Spleen (tissue), 7 donors: ENCODE measurements at regions not wholly inside any gene's neighbourhood (a gene's known extent, or its start where the extent isn't known, plus 50 kb on each side); places are given as distances from the start of the nearest gene placed in this dataset.

Source experiments
- CTCF ChIP-seq, 11 experiments: fragments of 200-600 bp in 7 of 11; fragments of 450-650 bp in 4 of 11; sonication (generic) in 4 of 11; IDR thresholded peaks in 8 of 11; conservative IDR thresholded peaks in 3 of 11; 1 replicate in 7 of 11; 2 replicates in 4 of 11; pipeline versions ENCODE4 v1.4.0 to v1.8.0; 2016 to 2021; ENCODE audit warnings: antibody characterized with exemption in 11 of 11, inconsistent platforms in 4 of 11, mild to moderate bottlenecking in 1 of 11
- POLR2A ChIP-seq, 3 donors: fragments of 450-650 bp; IDR thresholded peaks; one replicate each; pipeline ENCODE4 v1.5.1; 2017; ENCODE audit warnings: antibody characterized with exemption in 3 of 3, mild to moderate bottlenecking in 1 of 3
- POLR2AphosphoS5 ChIP-seq, 3 donors: sonication (generic); formaldehyde crosslinking; IDR thresholded peaks; one replicate each; pipeline ENCODE4 v1.5.1; 2017; ENCODE audit warnings: antibody characterized with exemption in 3 of 3
- donor health status: DM: no; HTN: no; CAD: no; lungs with moderate emphysema.
- donor health status: DM: no; HTN: no; CAD: no.
- donor health status: DM: no; HTN: no; CAD: no.

GRCh38 chrY:15455133-15455937, 931.0 kb downstream of the NLGN4Y start:
- TF ChIP-seq CTCF (IDR thresholded peaks at IDR 0.05 in 8 of 11, conservative IDR thresholded peaks at IDR 0.05 in 3 of 11), result no peak
- no peak for TF ChIP-seq POLR2AphosphoS5 (IDR thresholded peaks at IDR 0.05)
- TF ChIP-seq POLR2A (IDR thresholded peaks at IDR 0.05), result no peak
